Smooth muscle cell (in vitro differentiated cells): ENCODE measurements at regions not wholly inside any gene's neighbourhood (a gene's known extent, or its start where the extent isn't known, plus 50 kb on each side); places are given as distances from the start of the nearest gene placed in this dataset.

Experiments
- DNase-seq: peaks from one replicate; lab custom pipeline; 2025; ENCODE audit not compliant: unreplicated experiment; lab: John Stamatoyannopoulos, UW
- H2AFZ ChIP-seq: fragments of 200-600 bp; sonication (generic); 2 replicates; pipeline ENCODE4 v1.6.0; 2016; ENCODE audit warnings: antibody characterized with exemption, low read depth, mild to moderate bottlenecking
- H3F3A ChIP-seq: fragments of 200-600 bp; sonication (generic); 2 replicates; pipeline ENCODE4 v1.6.0; 2017; ENCODE audit warnings: antibody characterized with exemption, low read depth
- H3K27ac ChIP-seq: fragments of 200-600 bp; sonication (generic); 2 replicates; pipeline ENCODE4 v1.5.1; 2016; ENCODE audit warnings: low read depth, mild to moderate bottlenecking
- H3K27me3 ChIP-seq: fragments of 200-600 bp; sonication (generic); 2 replicates; pipeline ENCODE4 v1.6.1; 2016; ENCODE audit warnings: low read depth, mild to moderate bottlenecking
- H3K36me3 ChIP-seq: fragments of 200-600 bp; sonication (generic); 2 replicates; pipeline ENCODE4 v1.5.1; 2016; ENCODE audit warnings: low read depth
- H3K4me1 ChIP-seq: fragments of 200-600 bp; sonication (generic); 2 replicates; pipeline ENCODE4 v1.5.1; 2016; ENCODE audit warnings: low read depth
- H3K4me2 ChIP-seq: fragments of 200-600 bp; sonication (generic); 2 replicates; pipeline ENCODE4 v1.6.0; 2016; ENCODE audit warnings: mild to moderate bottlenecking
- H3K4me3 ChIP-seq: fragments of 200-600 bp; sonication (generic); 2 replicates; pipeline ENCODE4 v1.5.1; 2016; ENCODE audit warnings: mild to moderate bottlenecking
- H3K79me2 ChIP-seq: fragments of 200-600 bp; sonication (generic); 2 replicates; pipeline ENCODE4 v1.6.0; 2016; ENCODE audit warnings: low read depth, mild to moderate bottlenecking
- H3K9ac ChIP-seq: fragments of 200-600 bp; sonication (generic); 2 replicates; pipeline ENCODE4 v1.6.0; 2016; ENCODE audit warnings: low read depth
- H3K9me3 ChIP-seq: fragments of 200-600 bp; sonication (generic); replicated peaks from 2 replicates; pipeline ENCODE4 v1.5.1; 2016; ENCODE audit warnings: low read depth
- H4K20me1 ChIP-seq: fragments of 200-600 bp; sonication (generic); 2 replicates; pipeline ENCODE4 v1.6.0; 2016; ENCODE audit warnings: low read depth
- CTCF ChIP-seq: fragments of 200-600 bp; sonication (generic); IDR thresholded peaks from 2 replicates; pipeline ENCODE4 v1.5.1; 2017; ENCODE audit warnings: borderline replicate concordance, mild to moderate bottlenecking, antibody characterized with exemption; ENCODE audit not compliant: insufficient read depth, poor library complexity, severe bottlenecking
- WGBS: methylation state at CpG from one replicate; pipeline ENCODE4 v1.1.7; 2016; ENCODE audit warnings: low lambda C conversion rate; 5-methylcytosine and 5-hydroxymethylcytosine counted together

- Histone ChIP-seq H3K4me2 (peak overlapping the region; percentile 32), H3K79me2 (no peaks in the 10 kb centered on the region), H3K27me3 (no peaks in the 10 kb centered on the region), H3K27ac (peak overlapping the region; percentile 34), H3K4me1 (peaks cover 31% of the 10 kb centered on the region), H3K9ac (no peak overlapping the region), H2AFZ (no peak overlapping the region), H3K9me3 (no peaks in the 10 kb centered on the region), H3K36me3 (no peaks in the 10 kb centered on the region), H4K20me1 (no peaks in the 10 kb centered on the region), H3F3A (peaks cover 31% of the 10 kb centered on the region), H3K4me3 (no peak overlapping the region)
- no peak for DNase-seq
- no peak for TF ChIP-seq CTCF
- 18% methylated on average over 7 of the region's 7 CpGs for WGBS
Observed at GRCh38 chr15:62883938-62884479, 158.5 kb upstream of the TPM1 start.

- Histone ChIP-seq H3K9ac (peak overlapping the region; percentile 16), H2AFZ (peak overlapping the region; percentile 59), H4K20me1 (no peaks in the 10 kb centered on the region), H3K9me3 (no peaks in the 10 kb centered on the region), H3K27me3 (no peaks in the 10 kb centered on the region), H3K4me3 (no peak overlapping the region), H3K27ac (peak overlapping the region; percentile 54), H3K4me1 (peaks cover 25% of the 10 kb centered on the region), H3K36me3 (no peaks in the 10 kb centered on the region), H3F3A (peaks cover 31% of the 10 kb centered on the region), H3K79me2 (no peaks in the 10 kb centered on the region), H3K4me2 (peak overlapping the region; percentile 75)
- no peak for DNase-seq
- WGBS: 25% methylated on average over 13 of the region's 13 CpGs
- no peak for TF ChIP-seq CTCF
Observed at GRCh38 chr15:62886431-62887071, 156.0 kb upstream of the TPM1 start.

GRCh38 chr15:62887113-62887570 is 155.4 kb upstream of the TPM1 start:
- H3K9me3 ChIP-seq: no peaks in the 10 kb centered on the region
- no peak for TF ChIP-seq CTCF
- H2AFZ ChIP-seq: peak overlapping the region; percentile 59
- no peaks in the 10 kb centered on the region for H3K27me3 ChIP-seq
- peak overlapping the region; percentile 54 for H3K27ac ChIP-seq
- peaks cover 31% of the 10 kb centered on the region for H3F3A ChIP-seq
- H3K4me1 ChIP-seq: peaks cover 25% of the 10 kb centered on the region
- no peaks in the 10 kb centered on the region for H3K79me2 ChIP-seq
- no peak overlapping the region for H3K9ac ChIP-seq
- 44% methylated on average over 7 of the region's 7 CpGs for WGBS
- no peak for DNase-seq
- H4K20me1 ChIP-seq: no peaks in the 10 kb centered on the region
- H3K4me2 ChIP-seq: peak overlapping the region; percentile 75
- H3K4me3 ChIP-seq: no peak overlapping the region
- no peaks in the 10 kb centered on the region for H3K36me3 ChIP-seq

- Histone ChIP-seq H3K9ac (no peak overlapping the region), H2AFZ (no peak overlapping the region), H3K36me3 (no peaks in the 10 kb centered on the region), H3K4me2 (no peak overlapping the region), H3K27ac (no peak overlapping the region), H3K4me3 (no peak overlapping the region), H3K9me3 (no peaks in the 10 kb centered on the region), H3K79me2 (no peaks in the 10 kb centered on the region), H3F3A (peaks cover 29% of the 10 kb centered on the region), H3K27me3 (no peaks in the 10 kb centered on the region), H4K20me1 (no peaks in the 10 kb centered on the region), H3K4me1 (peaks cover 21% of the 10 kb centered on the region)
- 99% methylated on average over 3 of the region's 3 CpGs for WGBS
- no peak for DNase-seq
- TF ChIP-seq CTCF: no peak
Observed at GRCh38 chr15:62888623-62889022, 153.9 kb upstream of the TPM1 start.
